Lung (tissue), 11 donors: ENCODE measurements at regions not wholly inside any gene's neighbourhood (a gene's known extent, or its start where the extent isn't known, plus 50 kb on each side); places are given as distances from the start of the nearest gene placed in this dataset.

Experiments
- ATAC-seq: fragments of 200-7000 bp; cut with Tn5 transposase; one replicate; pipeline ENCODE4 v1.9.1; 2020; ENCODE audit warnings: moderate number of reproducible peaks; ENCODE audit not compliant: insufficient read depth, low FRiP score
- DNase-seq, 3 donors: peaks; one replicate each; pipeline ENCODE4 v3.0.0-alpha.2; 2013 to 2017
- H3K27ac ChIP-seq, 2 donors: one replicate each; pipeline ENCODE4 v1.5.1; 2013; ENCODE audit warnings: mild to moderate bottlenecking in 2 of 2, moderate library complexity in 2 of 2, control low read depth in 1 of 2, inconsistent platforms in 1 of 2, low read depth in 1 of 2, low read length in 1 of 2
- H3K27me3 ChIP-seq, 3 donors: one replicate each; pipeline ENCODE4 v1.5.1; 2013; ENCODE audit warnings: low read length in 2 of 3; ENCODE audit not compliant: control insufficient read depth in 3 of 3, insufficient read depth in 3 of 3
- H3K36me3 ChIP-seq, 4 donors: one replicate each; pipeline ENCODE4 v1.5.1; 2013; ENCODE audit warnings: low read length in 4 of 4, mild to moderate bottlenecking in 1 of 4, moderate library complexity in 1 of 4; ENCODE audit not compliant: control insufficient read depth in 4 of 4, insufficient read depth in 4 of 4
- H3K4me1 ChIP-seq, 5 donors: one replicate each; pipeline ENCODE4 v1.5.1; 2013; ENCODE audit warnings: low read length in 5 of 5, mild to moderate bottlenecking in 2 of 5, moderate library complexity in 1 of 5; ENCODE audit not compliant: control insufficient read depth in 5 of 5, insufficient read depth in 5 of 5
- H3K4me3 ChIP-seq: one replicate; pipeline ENCODE4 v1.5.1; 2013; ENCODE audit warnings: mild to moderate bottlenecking, control low read depth, moderate library complexity
- H3K9ac ChIP-seq, 2 donors: one replicate each; pipeline ENCODE4 v1.5.1; 2013; ENCODE audit warnings: low read length in 2 of 2, control low read depth in 1 of 2; ENCODE audit not compliant: insufficient read depth in 1 of 2
- H3K9me3 ChIP-seq, 4 donors: one replicate each; pipeline ENCODE4 v1.5.1; 2013; ENCODE audit warnings: low read length in 3 of 4, mild to moderate bottlenecking in 1 of 4, moderate library complexity in 1 of 4; ENCODE audit not compliant: control insufficient read depth in 4 of 4, insufficient read depth in 3 of 4
- CTCF ChIP-seq: IDR thresholded peaks from 2 replicates; pipeline ENCODE4 v1.5.1; 2012; ENCODE audit warnings: mild to moderate bottlenecking; ENCODE audit errors: control extremely low read depth, extremely low read depth
- WGBS, 2 donors: extraction: QIAGEN DNeasy Blood & Tissue Kit; methylation state at CpG; one replicate each; pipeline ENCODE4 v1.1.7; 2013; 5-methylcytosine and 5-hydroxymethylcytosine counted together
- donor health status: control.
- donor health status: control.
- donor health status: Bipolar disorder and iron deficiency.
- donor health status: healthy.
- donor health status: DM: yes; HTN: yes; CAD: no.

- no peak for ATAC-seq
- H3K4me3 ChIP-seq = no peak overlapping the region
- 58 to 72% methylated on average over 3 of the region's 3 CpGs for WGBS, 2 donors
- H3K27me3 ChIP-seq = no peaks in the 10 kb centered on the region
- TF ChIP-seq CTCF = no peak
- H3K9ac ChIP-seq = no peak overlapping the region
- H3K4me1 ChIP-seq = peaks cover 0 to 14% (median 0%) of the 10 kb centered on the region in 5 donors
- no peak overlapping the region for H3K27ac ChIP-seq
- H3K36me3 ChIP-seq = no peaks in the 10 kb centered on the region
- no peak for DNase-seq
- no peaks in the 10 kb centered on the region for H3K9me3 ChIP-seq
Measured at GRCh38 chr17:70848785-70849184, 679.5 kb downstream of the KCNJ2 start.

DNA sequence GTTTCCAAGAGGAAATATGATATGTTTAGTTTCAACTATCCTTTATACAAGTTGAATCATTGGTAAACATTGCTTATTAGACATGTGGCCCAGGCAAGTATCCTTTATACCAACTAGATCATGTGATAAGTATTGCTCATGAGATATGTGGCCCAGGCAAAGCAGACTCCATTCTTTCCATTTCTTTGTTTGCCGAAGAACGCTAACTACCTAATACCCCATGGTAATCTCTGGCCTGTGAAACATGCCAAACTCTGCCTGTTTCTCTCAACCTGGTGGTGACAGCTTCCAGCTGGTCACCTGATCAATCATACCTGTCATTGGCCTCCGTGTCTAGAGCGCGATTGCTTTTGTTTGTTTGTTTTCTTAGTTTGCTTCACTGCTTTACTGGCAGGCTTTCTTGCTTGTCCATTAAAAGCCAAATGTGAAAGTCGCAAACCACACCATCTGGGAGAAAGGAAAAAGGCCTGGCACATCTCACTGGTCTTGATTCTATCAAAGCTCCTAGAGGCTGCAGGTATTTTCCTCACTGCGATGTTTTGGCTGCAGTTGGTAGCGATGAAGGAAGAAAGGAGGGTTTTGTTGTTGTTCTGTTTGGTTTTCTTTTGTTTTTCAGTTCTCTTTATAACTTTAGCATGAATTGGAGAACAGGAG, 686.2 kb downstream of the KCNJ2 start:
- no peak for TF ChIP-seq CTCF
- Histone ChIP-seq H3K36me3 (no peaks in the 10 kb centered on the region), H3K27ac (no peak overlapping the region), H3K4me1 (peaks cover 0 to 13% (median 0%) of the 10 kb centered on the region in 5 donors), H3K27me3 (no peaks in the 10 kb centered on the region), H3K9me3 (peaks cover 0 to 1% (median 0%) of the 10 kb centered on the region in 4 donors), H3K4me3 (no peak overlapping the region), H3K9ac (no peak overlapping the region)
- DNase-seq (peak in 2 of 3 donors; percentile 39 to 46), ATAC-seq (no peak)
- 77 to 84% methylated on average over 8 of the region's 8 CpGs for WGBS, 2 donors

DNA sequence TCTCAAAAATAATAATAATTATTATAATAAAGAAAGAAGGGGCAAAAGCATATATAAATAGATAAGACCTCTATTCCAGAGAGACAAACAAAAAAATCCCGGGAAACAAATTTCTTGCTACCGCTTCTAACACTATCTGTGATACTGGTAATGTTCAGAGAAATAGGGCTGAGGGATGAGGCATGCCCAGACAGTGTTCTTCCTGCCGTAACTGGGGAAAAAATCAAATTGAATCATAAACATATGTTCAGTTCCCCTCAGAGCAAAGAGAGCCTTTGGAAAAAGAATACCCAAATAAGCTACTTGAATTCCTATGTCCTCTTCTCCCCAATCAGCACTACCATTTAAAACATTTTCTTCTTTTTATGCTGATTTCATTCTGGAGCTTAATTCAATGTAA, 688.0 kb downstream of the KCNJ2 start:
- Histone ChIP-seq H3K9ac (no peak overlapping the region), H3K4me1 (peaks cover 0 to 13% (median 0%) of the 10 kb centered on the region in 5 donors), H3K27ac (no peak overlapping the region), H3K4me3 (no peak overlapping the region), H3K27me3 (no peaks in the 10 kb centered on the region), H3K9me3 (peaks cover 0 to 1% (median 0%) of the 10 kb centered on the region in 4 donors), H3K36me3 (no peaks in the 10 kb centered on the region)
- no peak for DNase-seq
- ATAC-seq = no peak
- TF ChIP-seq CTCF = no peak
- WGBS, 2 donors = 93 to 94% methylated on average over 3 of the region's 3 CpGs

DNA sequence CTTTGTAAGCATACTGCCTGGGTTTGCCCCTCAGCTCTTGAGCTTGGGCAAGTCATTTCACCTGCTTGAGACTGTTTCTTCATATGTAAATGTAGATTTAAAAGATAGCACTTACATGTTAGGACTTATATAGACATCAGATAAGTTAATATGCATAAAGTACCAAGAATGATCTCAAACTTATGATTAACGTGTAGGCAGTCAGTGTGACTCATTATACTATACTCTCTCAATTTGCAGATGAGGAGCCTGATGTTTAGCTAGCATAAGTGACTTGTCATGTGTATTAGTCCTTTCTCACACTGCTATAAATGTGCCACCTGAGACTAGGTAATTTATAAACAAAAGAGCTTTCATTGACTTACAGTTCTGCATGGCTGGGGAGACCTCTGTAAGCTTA, 690.5 kb downstream of the KCNJ2 start:
- no peaks in the 10 kb centered on the region for H3K27me3 ChIP-seq
- no peak overlapping the region for H3K27ac ChIP-seq
- H3K36me3 ChIP-seq = no peaks in the 10 kb centered on the region
- no peak overlapping the region for H3K9ac ChIP-seq
- no peak for TF ChIP-seq CTCF
- ATAC-seq (no peak), DNase-seq (no peak)
- H3K4me3 ChIP-seq = no peak overlapping the region
- H3K4me1 ChIP-seq = peaks cover 0 to 13% (median 0%) of the 10 kb centered on the region in 5 donors
- 78 to 83% methylated on average over 1 of the region's 1 CpG for WGBS, 2 donors
- peaks cover 0 to 1% (median 0%) of the 10 kb centered on the region in 4 donors for H3K9me3 ChIP-seq
